ENCODE measurements at regions not wholly inside any gene's neighbourhood (a gene's known extent, or its start where the extent isn't known, plus 50 kb on each side); places are given as distances from the start of the nearest gene placed in this dataset.
"Not testable (repeated sequence)": the region's sequence is repeated elsewhere in the genome, so short reads cannot be mapped to it uniquely, and the experiment has no call there.

- not testable (repeated sequence) for H3K27ac Mint-ChIP-seq; H3K4me3 ChIP-seq; H3K27me3 ChIP-seq (ENCODE audit: insufficient read depth); H3K79me2 ChIP-seq (replicated peaks; ENCODE audit: insufficient read depth); H3K4me3 Mint-ChIP-seq; H3K36me3 Mint-ChIP-seq (ENCODE audit: low read depth); H3F3A ChIP-seq (replicated peaks; ENCODE audit: low read depth); H3K9me3 Mint-ChIP-seq; H3K4me2 ChIP-seq; H3K27ac ChIP-seq (ENCODE audit: low read depth); ATAC-seq; DNase-seq (ENCODE audit: low spot score); H4K20me1 ChIP-seq (replicated peaks; ENCODE audit: insufficient read depth); H3K27me3 Mint-ChIP-seq (ENCODE audit: insufficient read depth, low read depth, poor library complexity); H2AFZ ChIP-seq; H3K4me1 Mint-ChIP-seq; H3K36me3 ChIP-seq (ENCODE audit: insufficient read depth)
- Histone ChIP-seq H3K4me1 (ENCODE audit: insufficient read depth) (peaks cover 10% of the 10 kb centered on the region; the same call in 1 of the 2 replicates), H3K9me2 (ENCODE audit: insufficient read depth) (0 out of 2 replicates have a peak, but pooled peaks cover 13% of the 10 kb centered on the region)
Measured at GRCh38 chr5:34561581-34561980, 94.5 kb upstream of the RAI14 start.

DNA sequence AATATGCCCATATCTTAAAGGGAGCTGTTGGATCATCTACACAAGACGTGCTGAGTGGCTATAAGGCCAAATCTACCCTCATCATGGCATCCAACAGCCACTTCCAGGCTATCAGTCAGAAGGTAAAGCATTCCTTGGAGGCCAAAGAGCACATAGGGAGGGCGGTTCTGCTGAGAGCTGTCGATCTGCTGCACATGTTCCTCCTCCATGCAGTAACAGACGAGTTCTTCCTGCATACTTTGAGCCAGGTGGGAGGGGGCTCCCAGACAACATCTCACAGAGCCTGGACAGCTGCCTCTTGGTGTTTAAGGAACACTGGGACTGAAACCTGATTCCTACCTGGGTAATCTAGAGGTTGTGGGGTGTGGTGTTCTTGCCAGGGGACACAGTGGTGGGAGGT, 93.3 kb upstream of the RAI14 start:
- H3K4me1 Mint-ChIP-seq, result peaks cover 9% of the 10 kb centered on the region
- no peak overlapping the region for H3K4me3 ChIP-seq
- H3K4me2 ChIP-seq, result no peak overlapping the region
- H3K27ac Mint-ChIP-seq, result no peak overlapping the region
- no peak for ATAC-seq
- H3K27me3 ChIP-seq (ENCODE audit: insufficient read depth), result no peaks in the 10 kb centered on the region
- no peak for DNase-seq (ENCODE audit: low spot score)
- no peaks in the 10 kb centered on the region for H3F3A ChIP-seq (replicated peaks; ENCODE audit: low read depth)
- peaks cover 3% of the 10 kb centered on the region for H3K27me3 Mint-ChIP-seq (ENCODE audit: insufficient read depth, low read depth, poor library complexity)
- H3K36me3 ChIP-seq (ENCODE audit: insufficient read depth), result no peaks in the 10 kb centered on the region
- no peaks in the 10 kb centered on the region for H3K9me3 Mint-ChIP-seq
- H3K4me3 Mint-ChIP-seq, result no peak overlapping the region
- H3K79me2 ChIP-seq (replicated peaks; ENCODE audit: insufficient read depth), result no peaks in the 10 kb centered on the region
- H3K36me3 Mint-ChIP-seq (ENCODE audit: low read depth), result no peaks in the 10 kb centered on the region
- 0 out of 2 replicates have a peak, but pooled peaks cover 13% of the 10 kb centered on the region for H3K9me2 ChIP-seq (ENCODE audit: insufficient read depth)
- H3K4me1 ChIP-seq (ENCODE audit: insufficient read depth), result peaks cover 10% of the 10 kb centered on the region; the same call in 1 of the 2 replicates
- H2AFZ ChIP-seq, result peak overlapping the region; percentile 23; the same call in 1 of the 2 replicates
- H4K20me1 ChIP-seq (replicated peaks; ENCODE audit: insufficient read depth), result no peaks in the 10 kb centered on the region
- H3K27ac ChIP-seq (ENCODE audit: low read depth), result no peak overlapping the region
- no peak for TF ChIP-seq REST (IDR thresholded peaks at IDR 0.05; ENCODE audit: unreplicated experiment)
- no peak for TF ChIP-seq CREB1 (CRISPR knock-in tag; IDR thresholded peaks at IDR 0.05; ENCODE audit: low read depth)
- TF ChIP-seq, protein P1, sequence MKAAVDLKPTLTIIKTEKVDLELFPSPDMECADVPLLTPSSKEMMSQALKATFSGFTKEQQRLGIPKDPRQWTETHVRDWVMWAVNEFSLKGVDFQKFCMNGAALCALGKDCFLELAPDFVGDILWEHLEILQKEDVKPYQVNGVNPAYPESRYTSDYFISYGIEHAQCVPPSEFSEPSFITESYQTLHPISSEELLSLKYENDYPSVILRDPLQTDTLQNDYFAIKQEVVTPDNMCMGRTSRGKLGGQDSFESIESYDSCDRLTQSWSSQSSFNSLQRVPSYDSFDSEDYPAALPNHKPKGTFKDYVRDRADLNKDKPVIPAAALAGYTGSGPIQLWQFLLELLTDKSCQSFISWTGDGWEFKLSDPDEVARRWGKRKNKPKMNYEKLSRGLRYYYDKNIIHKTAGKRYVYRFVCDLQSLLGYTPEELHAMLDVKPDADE (IDR thresholded peaks at IDR 0.05), result no peak
- no peak for TF ChIP-seq EZH2phosphoT487 (IDR thresholded peaks at IDR 0.05; ENCODE audit: unreplicated experiment)
- TF ChIP-seq JUNB (IDR thresholded peaks at IDR 0.05; ENCODE audit: unreplicated experiment), result no peak
- TF ChIP-seq, protein P2, sequence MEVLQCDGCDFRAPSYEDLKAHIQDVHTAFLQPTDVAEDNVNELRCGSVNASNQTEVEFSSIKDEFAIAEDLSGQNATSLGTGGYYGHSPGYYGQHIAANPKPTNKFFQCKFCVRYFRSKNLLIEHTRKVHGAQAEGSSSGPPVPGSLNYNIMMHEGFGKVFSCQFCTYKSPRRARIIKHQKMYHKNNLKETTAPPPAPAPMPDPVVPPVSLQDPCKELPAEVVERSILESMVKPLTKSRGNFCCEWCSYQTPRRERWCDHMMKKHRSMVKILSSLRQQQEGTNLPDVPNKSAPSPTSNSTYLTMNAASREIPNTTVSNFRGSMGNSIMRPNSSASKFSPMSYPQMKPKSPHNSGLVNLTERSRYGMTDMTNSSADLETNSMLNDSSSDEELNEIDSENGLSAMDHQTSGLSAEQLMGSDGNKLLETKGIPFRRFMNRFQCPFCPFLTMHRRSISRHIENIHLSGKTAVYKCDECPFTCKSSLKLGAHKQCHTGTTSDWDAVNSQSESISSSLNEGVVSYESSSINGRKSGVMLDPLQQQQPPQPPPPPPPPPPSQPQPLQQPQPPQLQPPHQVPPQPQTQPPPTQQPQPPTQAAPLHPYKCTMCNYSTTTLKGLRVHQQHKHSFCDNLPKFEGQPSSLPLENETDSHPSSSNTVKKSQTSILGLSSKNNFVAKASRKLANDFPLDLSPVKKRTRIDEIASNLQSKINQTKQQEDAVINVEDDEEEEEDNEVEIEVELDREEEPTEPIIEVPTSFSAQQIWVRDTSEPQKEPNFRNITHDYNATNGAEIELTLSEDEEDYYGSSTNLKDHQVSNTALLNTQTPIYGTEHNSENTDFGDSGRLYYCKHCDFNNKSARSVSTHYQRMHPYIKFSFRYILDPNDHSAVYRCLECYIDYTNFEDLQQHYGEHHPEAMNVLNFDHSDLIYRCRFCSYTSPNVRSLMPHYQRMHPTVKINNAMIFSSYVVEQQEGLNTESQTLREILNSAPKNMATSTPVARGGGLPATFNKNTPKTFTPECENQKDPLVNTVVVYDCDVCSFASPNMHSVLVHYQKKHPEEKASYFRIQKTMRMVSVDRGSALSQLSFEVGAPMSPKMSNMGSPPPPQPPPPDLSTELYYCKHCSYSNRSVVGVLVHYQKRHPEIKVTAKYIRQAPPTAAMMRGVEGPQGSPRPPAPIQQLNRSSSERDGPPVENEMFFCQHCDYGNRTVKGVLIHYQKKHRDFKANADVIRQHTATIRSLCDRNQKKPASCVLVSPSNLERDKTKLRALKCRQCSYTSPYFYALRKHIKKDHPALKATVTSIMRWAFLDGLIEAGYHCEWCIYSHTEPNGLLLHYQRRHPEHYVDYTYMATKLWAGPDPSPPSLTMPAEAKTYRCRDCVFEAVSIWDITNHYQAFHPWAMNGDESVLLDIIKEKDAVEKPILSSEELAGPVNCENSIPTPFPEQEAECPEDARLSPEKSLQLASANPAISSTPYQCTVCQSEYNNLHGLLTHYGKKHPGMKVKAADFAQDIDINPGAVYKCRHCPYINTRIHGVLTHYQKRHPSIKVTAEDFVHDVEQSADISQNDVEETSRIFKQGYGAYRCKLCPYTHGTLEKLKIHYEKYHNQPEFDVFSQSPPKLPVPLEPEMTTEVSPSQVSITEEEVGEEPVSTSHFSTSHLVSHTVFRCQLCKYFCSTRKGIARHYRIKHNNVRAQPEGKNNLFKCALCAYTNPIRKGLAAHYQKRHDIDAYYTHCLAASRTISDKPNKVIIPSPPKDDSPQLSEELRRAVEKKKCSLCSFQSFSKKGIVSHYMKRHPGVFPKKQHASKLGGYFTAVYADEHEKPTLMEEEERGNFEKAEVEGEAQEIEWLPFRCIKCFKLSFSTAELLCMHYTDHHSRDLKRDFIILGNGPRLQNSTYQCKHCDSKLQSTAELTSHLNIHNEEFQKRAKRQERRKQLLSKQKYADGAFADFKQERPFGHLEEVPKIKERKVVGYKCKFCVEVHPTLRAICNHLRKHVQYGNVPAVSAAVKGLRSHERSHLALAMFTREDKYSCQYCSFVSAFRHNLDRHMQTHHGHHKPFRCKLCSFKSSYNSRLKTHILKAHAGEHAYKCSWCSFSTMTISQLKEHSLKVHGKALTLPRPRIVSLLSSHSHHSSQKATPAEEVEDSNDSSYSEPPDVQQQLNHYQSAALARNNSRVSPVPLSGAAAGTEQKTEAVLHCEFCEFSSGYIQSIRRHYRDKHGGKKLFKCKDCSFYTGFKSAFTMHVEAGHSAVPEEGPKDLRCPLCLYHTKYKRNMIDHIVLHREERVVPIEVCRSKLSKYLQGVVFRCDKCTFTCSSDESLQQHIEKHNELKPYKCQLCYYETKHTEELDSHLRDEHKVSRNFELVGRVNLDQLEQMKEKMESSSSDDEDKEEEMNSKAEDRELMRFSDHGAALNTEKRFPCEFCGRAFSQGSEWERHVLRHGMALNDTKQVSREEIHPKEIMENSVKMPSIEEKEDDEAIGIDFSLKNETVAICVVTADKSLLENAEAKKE (CRISPR knock-in tag; IDR thresholded peaks at IDR 0.05), result no peak
- TF ChIP-seq STAT1 (IDR thresholded peaks at IDR 0.05; ENCODE audit: unreplicated experiment), result no peak
- no peak for TF ChIP-seq ZNF331 (CRISPR knock-in tag; IDR thresholded peaks at IDR 0.05; ENCODE audit: low read depth)
- TF ChIP-seq POLR2AphosphoS5 (IDR thresholded peaks at IDR 0.05; ENCODE audit: low read depth), result no peak
- TF ChIP-seq ZNF114 (CRISPR knock-in tag; IDR thresholded peaks at IDR 0.05), result no peak
- no peak for TF ChIP-seq NANOG (IDR thresholded peaks at IDR 0.05; ENCODE audit: borderline replicate concordance)
- no peak for TF ChIP-seq EZH2 (IDR thresholded peaks at IDR 0.05; ENCODE audit: low read depth, unreplicated experiment)

Data from GM23338 (cell line).